ENCODE measurements at regions not wholly inside any gene's neighbourhood (a gene's known extent, or its start where the extent isn't known, plus 50 kb on each side); places are given as distances from the start of the nearest gene placed in this dataset.

DNA sequence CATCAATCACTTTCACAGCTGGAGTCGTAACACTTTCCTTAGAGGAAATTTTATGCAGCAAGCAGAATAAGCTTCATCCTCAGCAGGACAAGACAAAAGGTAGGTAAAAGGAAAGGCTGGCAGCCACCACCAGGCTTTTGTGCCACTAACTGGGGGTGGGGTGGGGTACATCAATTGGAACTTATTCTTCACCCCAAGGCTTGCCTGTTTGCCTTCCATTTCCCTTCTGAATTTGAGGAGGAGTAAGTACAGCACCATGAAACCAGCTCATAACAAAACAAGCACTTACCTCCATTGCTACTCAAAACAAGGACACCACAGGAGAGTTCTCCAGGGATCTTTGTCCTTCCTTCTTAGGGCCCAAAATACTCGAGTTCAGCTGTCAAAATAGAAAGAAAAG is 296.8 kb downstream of the ARRDC4 start:
- H3K4me1 ChIP-seq (ENCODE audit: control insufficient read depth, insufficient read depth, low read length), result no peaks in the 10 kb centered on the region
- no peaks in the 10 kb centered on the region for H3K9me3 ChIP-seq (ENCODE audit: control insufficient read depth, insufficient read depth, low read length)
- no CpG with 5 or more reads among the region's 2 CpGs for WGBS (ENCODE audit: insufficient coverage, insufficient read length)

DNA sequence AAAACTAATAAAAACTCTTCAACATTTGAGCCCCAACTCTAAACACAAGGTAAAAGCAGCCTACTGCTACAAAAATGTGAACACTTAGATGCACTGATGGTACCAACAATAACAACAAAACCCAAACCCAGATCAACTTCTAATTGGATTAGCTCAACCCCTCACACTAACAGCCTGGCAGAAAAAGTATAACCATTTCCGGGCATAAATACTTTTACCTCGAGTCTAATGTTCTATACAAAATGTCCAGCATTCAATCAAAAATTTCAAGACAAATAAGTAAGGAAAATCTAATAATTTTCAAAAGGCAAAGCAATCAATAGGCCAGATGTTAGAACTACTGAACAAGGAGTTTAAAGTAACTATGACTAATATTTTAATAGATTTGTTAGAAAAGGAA is 303.3 kb downstream of the ARRDC4 start:
- WGBS (ENCODE audit: insufficient coverage, insufficient read length), result no CpG with 5 or more reads among the region's 2 CpGs
- Histone ChIP-seq H3K4me3 (ENCODE audit: low read length) (no peak overlapping the region), H3K27ac (ENCODE audit: low read length) (no peak overlapping the region), H3K36me3 (ENCODE audit: control insufficient read depth, insufficient read depth, low read length) (no peaks in the 10 kb centered on the region; the same call in 1 of the 2 replicates), H3K4me1 (ENCODE audit: control insufficient read depth, insufficient read depth, low read length) (no peaks in the 10 kb centered on the region), H3K27me3 (ENCODE audit: control insufficient read depth, insufficient read depth, low read length) (no peaks in the 10 kb centered on the region), H3K9me3 (ENCODE audit: control insufficient read depth, insufficient read depth, low read length) (no peaks in the 10 kb centered on the region)
- no peak for DNase-seq (ENCODE audit: low read depth, low spot score)

More for the DNA sequence above, 296.8 kb downstream of the ARRDC4 start:
- Histone ChIP-seq H3K36me3 (ENCODE audit: control insufficient read depth, insufficient read depth, low read length) (no peaks in the 10 kb centered on the region; the same call in 1 of the 2 replicates), H3K4me3 (ENCODE audit: low read length) (no peak overlapping the region), H3K27ac (ENCODE audit: low read length) (no peak overlapping the region), H3K27me3 (ENCODE audit: control insufficient read depth, insufficient read depth, low read length) (no peaks in the 10 kb centered on the region; the same call in 1 of the 2 replicates)
- DNase-seq (ENCODE audit: low read depth, low spot score), result no peak

DNA sequence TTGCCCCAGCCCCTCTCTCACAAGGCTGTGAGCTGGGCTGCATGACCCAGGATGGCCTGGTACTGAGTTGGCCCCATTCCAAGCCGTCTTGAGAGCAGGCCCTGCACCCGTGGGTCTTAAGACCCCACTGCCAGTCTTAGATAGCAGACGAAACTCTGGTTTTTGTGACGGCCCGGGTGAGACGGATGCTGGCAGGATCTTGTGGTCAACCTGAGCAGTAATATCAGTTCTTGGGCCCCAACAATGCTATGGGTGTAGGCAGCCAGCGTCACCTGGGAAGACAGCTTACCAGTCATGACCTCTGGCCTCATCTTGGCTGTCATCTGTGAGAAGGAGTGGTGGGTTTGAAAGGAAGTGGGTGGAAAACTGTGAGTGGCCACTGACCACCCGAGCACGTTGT is 305.8 kb downstream of the ARRDC4 start:
- no peaks in the 10 kb centered on the region for H3K4me1 ChIP-seq (ENCODE audit: control insufficient read depth, insufficient read depth, low read length)

DNA sequence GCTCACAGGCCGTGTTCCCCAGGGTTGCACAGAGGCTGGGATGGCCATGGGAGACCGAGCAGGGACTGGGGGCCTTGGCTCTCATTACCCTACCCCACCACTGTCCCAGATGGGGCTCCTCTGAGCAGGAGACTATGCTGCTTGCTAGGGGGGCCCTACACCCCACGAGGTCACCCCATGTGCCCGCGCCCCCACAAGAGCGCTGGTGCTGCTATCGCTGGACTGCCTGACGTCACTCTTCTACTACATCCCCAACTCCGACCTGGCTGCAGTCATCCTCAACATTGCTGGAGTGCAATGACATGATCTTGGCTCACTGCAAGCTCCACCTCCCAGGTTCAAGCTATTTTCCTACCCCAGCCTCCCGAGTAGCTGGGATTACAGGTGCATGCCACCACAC is 307.7 kb downstream of the ARRDC4 start:
- Histone ChIP-seq H3K4me3 (ENCODE audit: low read length) (no peak overlapping the region), H3K9me3 (ENCODE audit: control insufficient read depth, insufficient read depth, low read length) (no peaks in the 10 kb centered on the region; the same call in 1 of the 2 replicates), H3K27ac (ENCODE audit: low read length) (no peak overlapping the region), H3K4me1 (ENCODE audit: control insufficient read depth, insufficient read depth, low read length) (no peaks in the 10 kb centered on the region), H3K27me3 (ENCODE audit: control insufficient read depth, insufficient read depth, low read length) (no peaks in the 10 kb centered on the region), H3K36me3 (ENCODE audit: control insufficient read depth, insufficient read depth, low read length) (no peaks in the 10 kb centered on the region)
- DNase-seq (ENCODE audit: low read depth, low spot score), result no peak
- no CpG with 5 or more reads among the region's 10 CpGs for WGBS (ENCODE audit: insufficient coverage, insufficient read length)

More for the DNA sequence above, 305.8 kb downstream of the ARRDC4 start:
- H3K27ac ChIP-seq (ENCODE audit: low read length), result no peak overlapping the region
- H3K36me3 ChIP-seq (ENCODE audit: control insufficient read depth, insufficient read depth, low read length), result no peaks in the 10 kb centered on the region
- no peak overlapping the region for H3K4me3 ChIP-seq (ENCODE audit: low read length)
- DNase-seq (ENCODE audit: low read depth, low spot score), result no peak
- no CpG with 5 or more reads among the region's 9 CpGs for WGBS (ENCODE audit: insufficient coverage, insufficient read length)
- H3K27me3 ChIP-seq (ENCODE audit: control insufficient read depth, insufficient read depth, low read length), result no peaks in the 10 kb centered on the region
- H3K9me3 ChIP-seq (ENCODE audit: control insufficient read depth, insufficient read depth, low read length), result no peaks in the 10 kb centered on the region

GRCh38 chr15:98272625-98273024 is 312.1 kb downstream of the ARRDC4 start:
- no CpG with 5 or more reads among the region's 4 CpGs for WGBS (ENCODE audit: insufficient coverage, insufficient read length)
- no peaks in the 10 kb centered on the region; the same call in 1 of the 2 replicates for H3K9me3 ChIP-seq (ENCODE audit: control insufficient read depth, insufficient read depth, low read length)
- H3K4me1 ChIP-seq (ENCODE audit: control insufficient read depth, insufficient read depth, low read length), result no peaks in the 10 kb centered on the region
- no peak for DNase-seq (ENCODE audit: low read depth, low spot score)
- no peak overlapping the region for H3K4me3 ChIP-seq (ENCODE audit: low read length)
- no peaks in the 10 kb centered on the region for H3K27me3 ChIP-seq (ENCODE audit: control insufficient read depth, insufficient read depth, low read length)
- no peak overlapping the region for H3K27ac ChIP-seq (ENCODE audit: low read length)
- no peaks in the 10 kb centered on the region for H3K36me3 ChIP-seq (ENCODE audit: control insufficient read depth, insufficient read depth, low read length)

DNA sequence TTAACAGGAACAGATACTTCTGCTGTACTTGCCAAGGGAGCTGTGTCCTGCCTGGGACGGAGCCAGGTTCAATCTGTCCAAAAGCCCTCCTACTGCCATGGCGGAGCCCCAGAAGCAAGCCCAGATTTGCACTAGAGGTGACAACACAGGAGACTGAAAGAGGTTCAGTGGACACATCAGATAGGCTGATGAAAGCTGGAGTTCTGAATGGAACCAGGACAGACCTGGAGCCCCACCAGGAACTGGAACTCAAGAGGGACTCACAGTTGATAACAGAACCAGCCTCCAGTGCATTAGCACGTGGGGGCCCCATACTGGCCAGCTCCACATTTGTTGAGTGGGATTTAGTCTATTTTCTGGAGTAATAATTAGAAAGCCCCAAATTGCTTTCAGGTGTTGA is 315.5 kb downstream of the ARRDC4 start:
- no peak overlapping the region for H3K4me3 ChIP-seq (ENCODE audit: low read length)
- no CpG with 5 or more reads among the region's 3 CpGs for WGBS (ENCODE audit: insufficient coverage, insufficient read length)
- DNase-seq (ENCODE audit: low read depth, low spot score), result no peak
- H3K9me3 ChIP-seq (ENCODE audit: control insufficient read depth, insufficient read depth, low read length), result no peaks in the 10 kb centered on the region; the same call in 1 of the 2 replicates
- H3K36me3 ChIP-seq (ENCODE audit: control insufficient read depth, insufficient read depth, low read length), result no peaks in the 10 kb centered on the region
- no peak overlapping the region for H3K27ac ChIP-seq (ENCODE audit: low read length)
- no peaks in the 10 kb centered on the region for H3K4me1 ChIP-seq (ENCODE audit: control insufficient read depth, insufficient read depth, low read length)
- H3K27me3 ChIP-seq (ENCODE audit: control insufficient read depth, insufficient read depth, low read length), result no peaks in the 10 kb centered on the region

DNA sequence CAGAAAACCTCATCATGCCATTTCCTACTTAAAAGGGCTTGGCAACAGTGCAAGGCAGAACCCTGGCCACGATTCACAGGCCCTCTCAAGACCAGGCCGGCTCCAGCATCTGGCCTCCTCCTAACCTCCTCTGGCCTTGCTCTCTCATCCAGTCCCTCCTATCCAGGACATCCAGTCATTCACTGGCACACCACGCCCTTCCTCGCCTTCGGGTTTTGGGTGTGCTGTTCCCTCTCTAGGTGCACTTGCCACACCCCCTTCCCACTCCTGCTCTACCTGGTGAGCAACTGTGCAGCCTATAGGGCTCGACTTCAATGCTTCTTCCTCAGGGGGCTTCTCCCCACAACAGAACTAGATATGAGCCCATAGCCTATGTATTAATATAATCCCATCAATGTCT is 317.1 kb downstream of the ARRDC4 start:
- no peaks in the 10 kb centered on the region; the same call in 1 of the 2 replicates for H3K9me3 ChIP-seq (ENCODE audit: control insufficient read depth, insufficient read depth, low read length)
- no peak overlapping the region for H3K27ac ChIP-seq (ENCODE audit: low read length)
- no peaks in the 10 kb centered on the region for H3K36me3 ChIP-seq (ENCODE audit: control insufficient read depth, insufficient read depth, low read length)
- no peaks in the 10 kb centered on the region for H3K27me3 ChIP-seq (ENCODE audit: control insufficient read depth, insufficient read depth, low read length)
- no peak overlapping the region for H3K4me3 ChIP-seq (ENCODE audit: low read length)
- no CpG with 5 or more reads among the region's 6 CpGs for WGBS (ENCODE audit: insufficient coverage, insufficient read length)
- H3K4me1 ChIP-seq (ENCODE audit: control insufficient read depth, insufficient read depth, low read length), result no peaks in the 10 kb centered on the region
- DNase-seq (ENCODE audit: low read depth, low spot score), result no peak

DNA sequence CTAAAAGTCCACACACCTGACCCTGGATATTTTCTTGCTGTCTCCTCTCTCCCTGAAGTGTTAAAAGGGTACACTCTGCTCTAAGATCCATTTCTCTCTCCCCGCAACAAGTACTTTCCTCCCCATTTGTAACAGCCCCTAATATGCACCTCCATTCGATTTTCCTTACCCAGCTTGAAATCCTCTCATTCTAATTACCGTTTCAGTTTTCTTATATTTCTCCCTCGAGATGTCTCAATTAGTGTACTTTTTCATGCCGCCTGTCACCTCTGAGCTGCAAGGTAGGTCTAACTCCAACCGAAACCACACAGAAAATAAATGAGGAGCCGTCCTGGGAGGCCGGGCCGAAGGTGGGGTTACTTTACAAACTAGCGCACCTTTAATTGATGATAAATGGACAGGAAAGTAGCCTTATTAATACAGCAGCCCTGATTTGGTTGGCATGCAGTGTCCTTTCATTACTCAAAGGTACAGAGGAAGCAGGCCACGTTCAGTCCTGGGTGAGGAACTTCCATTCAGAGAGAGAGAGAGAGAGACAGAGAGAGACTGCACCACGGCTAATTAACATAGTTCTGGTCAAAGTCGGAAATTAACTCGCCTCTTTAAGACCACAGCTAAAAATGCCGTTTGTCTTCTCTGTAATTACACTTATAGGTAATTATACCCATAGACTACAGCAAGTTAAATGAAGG is 319.9 kb downstream of the ARRDC4 start:
- no peak for DNase-seq (ENCODE audit: low read depth, low spot score)
- H3K36me3 ChIP-seq (ENCODE audit: control insufficient read depth, insufficient read depth, low read length), result no peaks in the 10 kb centered on the region
- no peak overlapping the region for H3K27ac ChIP-seq (ENCODE audit: low read length)
- H3K4me3 ChIP-seq (ENCODE audit: low read length), result no peak overlapping the region
- H3K4me1 ChIP-seq (ENCODE audit: control insufficient read depth, insufficient read depth, low read length), result no peaks in the 10 kb centered on the region
- H3K27me3 ChIP-seq (ENCODE audit: control insufficient read depth, insufficient read depth, low read length), result no peaks in the 10 kb centered on the region
- 100% methylated on average over 2 of the region's 15 CpGs for WGBS (ENCODE audit: insufficient coverage, insufficient read length)
- H3K9me3 ChIP-seq (ENCODE audit: control insufficient read depth, insufficient read depth, low read length), result no peaks in the 10 kb centered on the region

DNA sequence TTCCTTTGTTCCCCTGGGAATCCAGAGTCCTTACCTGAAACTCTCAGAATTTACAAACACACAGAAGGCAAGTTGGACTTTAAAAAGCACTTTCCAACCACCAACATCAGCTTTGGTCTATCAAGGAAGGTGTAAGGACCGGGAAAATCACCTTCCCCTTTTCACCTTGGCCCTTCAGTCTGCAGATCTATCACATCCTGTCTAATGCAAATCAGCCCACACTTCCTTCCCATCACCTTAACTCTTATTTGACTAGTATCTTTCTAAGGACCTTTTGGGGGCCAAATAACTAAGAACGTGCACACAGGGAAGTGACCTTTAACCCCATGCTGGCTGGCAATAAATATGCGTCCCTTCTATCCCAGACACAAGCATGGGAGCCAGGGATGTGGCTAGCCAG is 320.6 kb downstream of the ARRDC4 start:
- no peak overlapping the region for H3K4me3 ChIP-seq (ENCODE audit: low read length)
- H3K36me3 ChIP-seq (ENCODE audit: control insufficient read depth, insufficient read depth, low read length), result no peaks in the 10 kb centered on the region
- H3K27me3 ChIP-seq (ENCODE audit: control insufficient read depth, insufficient read depth, low read length), result no peaks in the 10 kb centered on the region
- H3K4me1 ChIP-seq (ENCODE audit: control insufficient read depth, insufficient read depth, low read length), result no peaks in the 10 kb centered on the region
- DNase-seq (ENCODE audit: low read depth, low spot score), result no peak
- H3K9me3 ChIP-seq (ENCODE audit: control insufficient read depth, insufficient read depth, low read length), result no peaks in the 10 kb centered on the region
- WGBS (ENCODE audit: insufficient coverage, insufficient read length), result no CpG with 5 or more reads among the region's 3 CpGs
- H3K27ac ChIP-seq (ENCODE audit: low read length), result no peak overlapping the region

DNA sequence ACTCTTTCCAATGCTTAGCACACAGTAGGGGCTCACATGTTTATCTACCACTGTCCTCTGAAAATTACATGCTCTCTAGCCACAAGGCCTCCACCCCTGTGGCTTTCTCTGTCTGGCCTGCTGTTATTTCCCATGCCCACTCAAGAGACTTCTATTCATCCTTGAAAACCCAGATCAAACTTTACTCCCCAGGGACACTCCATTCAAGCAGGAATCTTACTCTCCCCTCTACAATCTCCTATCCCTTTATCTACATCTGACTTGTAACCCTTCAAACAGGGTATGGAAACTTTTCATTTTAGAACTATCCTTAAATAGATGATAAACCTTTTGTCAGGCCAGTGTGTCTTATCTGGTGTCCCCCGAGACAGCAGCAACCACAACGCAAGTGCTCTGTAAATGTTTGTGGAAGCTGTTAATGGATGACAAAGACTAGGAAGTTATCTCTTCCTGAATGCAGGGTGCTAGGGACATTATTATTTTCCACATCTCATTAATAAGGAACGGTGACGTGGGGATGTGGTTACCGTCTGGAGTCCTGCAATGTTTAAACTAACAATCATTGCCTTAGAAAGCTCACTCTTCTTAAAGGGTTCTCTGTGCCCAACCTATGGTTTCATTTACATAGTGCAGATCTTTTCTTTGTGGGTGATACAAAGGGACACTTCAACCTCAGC is 322.3 kb downstream of the ARRDC4 start:
- Histone ChIP-seq H3K4me3 (ENCODE audit: low read length) (no peak overlapping the region), H3K36me3 (ENCODE audit: control insufficient read depth, insufficient read depth, low read length) (no peaks in the 10 kb centered on the region), H3K27ac (ENCODE audit: low read length) (no peak overlapping the region), H3K4me1 (ENCODE audit: control insufficient read depth, insufficient read depth, low read length) (no peaks in the 10 kb centered on the region), H3K27me3 (ENCODE audit: control insufficient read depth, insufficient read depth, low read length) (no peaks in the 10 kb centered on the region), H3K9me3 (ENCODE audit: control insufficient read depth, insufficient read depth, low read length) (no peaks in the 10 kb centered on the region)
- WGBS (ENCODE audit: insufficient coverage, insufficient read length), result no CpG with 5 or more reads among the region's 5 CpGs
- DNase-seq (ENCODE audit: low read depth, low spot score), result no peak
